ENCODE measurements at regions not wholly inside any gene's neighbourhood (a gene's known extent, or its start where the extent isn't known, plus 50 kb on each side); places are given as distances from the start of the nearest gene placed in this dataset.

DNA sequence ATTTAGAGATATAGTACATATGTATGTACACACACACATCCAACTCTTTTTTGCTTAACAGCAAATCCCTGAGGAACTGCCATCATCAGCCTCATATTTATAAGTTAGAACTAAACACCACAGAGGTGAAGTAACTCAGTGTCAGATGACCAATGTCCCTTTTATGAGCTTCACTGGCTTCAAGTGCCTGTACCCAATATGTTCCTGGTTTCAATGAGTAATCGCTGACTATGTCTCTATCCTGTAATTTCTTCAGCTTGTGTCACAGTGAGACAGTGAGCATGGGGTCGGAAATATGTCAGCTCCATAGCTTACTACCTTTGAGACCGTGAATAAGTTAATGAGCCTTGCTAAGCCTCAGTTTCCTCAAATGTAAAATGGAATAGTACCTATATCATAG lies 136.2 kb upstream of the RASGEF1B start:
- no peaks in the 10 kb centered on the region for H3K36me3 Mint-ChIP-seq (ENCODE audit: low read depth)
- H3K27me3 Mint-ChIP-seq: no peaks in the 10 kb centered on the region
- CTCF ChIA-PET: interaction anchor here (0.7 to 2.1 kb wide), 5 partner anchors 46 to 237 kb away, joined by 3 to 14 read pairs (median 3); partner anchors contain the start of gene RASGEF1B
- no peak for DNase-seq
- peak overlapping the region; percentile 47 for H3K27ac Mint-ChIP-seq
- ATAC-seq (ENCODE audit: low read depth): peak; percentile 11
- no peaks in the 10 kb centered on the region for H3K9me3 Mint-ChIP-seq
- POLR2A ChIA-PET: interaction anchor here (0.7 to 5.6 kb wide), 2 partner anchors 135 to 1363 kb away, joined by 3 to 38 read pairs; partner anchors contain the start of gene RASGEF1B
- peaks cover 58% of the 10 kb centered on the region for H3K4me1 Mint-ChIP-seq
- intact Hi-C loops (cut with micrococcal nuclease): loop anchor here (1.0 to 5.0 kb wide), 7 partner anchors 46 to 664 kb away; no protein-coding TSS in a partner anchor
- TF ChIP-seq, protein P1, sequence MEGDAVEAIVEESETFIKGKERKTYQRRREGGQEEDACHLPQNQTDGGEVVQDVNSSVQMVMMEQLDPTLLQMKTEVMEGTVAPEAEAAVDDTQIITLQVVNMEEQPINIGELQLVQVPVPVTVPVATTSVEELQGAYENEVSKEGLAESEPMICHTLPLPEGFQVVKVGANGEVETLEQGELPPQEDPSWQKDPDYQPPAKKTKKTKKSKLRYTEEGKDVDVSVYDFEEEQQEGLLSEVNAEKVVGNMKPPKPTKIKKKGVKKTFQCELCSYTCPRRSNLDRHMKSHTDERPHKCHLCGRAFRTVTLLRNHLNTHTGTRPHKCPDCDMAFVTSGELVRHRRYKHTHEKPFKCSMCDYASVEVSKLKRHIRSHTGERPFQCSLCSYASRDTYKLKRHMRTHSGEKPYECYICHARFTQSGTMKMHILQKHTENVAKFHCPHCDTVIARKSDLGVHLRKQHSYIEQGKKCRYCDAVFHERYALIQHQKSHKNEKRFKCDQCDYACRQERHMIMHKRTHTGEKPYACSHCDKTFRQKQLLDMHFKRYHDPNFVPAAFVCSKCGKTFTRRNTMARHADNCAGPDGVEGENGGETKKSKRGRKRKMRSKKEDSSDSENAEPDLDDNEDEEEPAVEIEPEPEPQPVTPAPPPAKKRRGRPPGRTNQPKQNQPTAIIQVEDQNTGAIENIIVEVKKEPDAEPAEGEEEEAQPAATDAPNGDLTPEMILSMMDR (IDR thresholded peaks at IDR 0.05): no peak
- no peak overlapping the region for H3K4me3 Mint-ChIP-seq

DNA sequence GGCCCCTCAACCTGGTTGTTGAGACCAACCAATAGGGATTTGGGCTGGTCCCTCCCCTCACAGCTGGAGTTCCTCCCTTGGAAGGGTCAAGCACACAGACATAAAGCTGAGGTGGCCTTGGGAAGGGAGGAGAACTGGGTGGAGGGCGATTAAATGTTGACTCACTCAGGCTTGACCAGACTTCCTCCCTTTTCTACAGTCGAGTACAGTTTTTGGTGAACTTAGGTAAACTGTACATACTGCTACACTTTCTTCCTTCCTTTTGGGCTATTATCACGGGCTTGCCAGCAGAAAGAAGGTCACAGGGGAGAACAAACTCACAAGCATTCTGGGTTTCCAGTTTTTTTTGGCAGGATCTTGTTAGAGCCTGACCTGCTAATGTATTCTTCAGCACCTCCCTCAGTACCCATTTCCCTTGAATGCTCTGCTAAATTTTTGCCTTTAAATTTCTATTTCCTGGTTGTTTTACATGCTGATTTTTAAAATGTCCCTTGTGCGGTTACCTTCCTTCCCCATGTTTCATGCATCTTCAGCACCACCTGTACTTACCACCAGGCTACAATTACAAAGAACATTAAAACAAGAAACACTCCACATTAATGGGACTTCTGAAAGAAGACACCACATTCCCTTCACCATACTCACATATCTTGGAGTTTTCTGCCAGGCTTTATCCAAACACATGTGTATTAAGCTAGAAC lies 135.2 kb upstream of the RASGEF1B start:
- POLR2A ChIA-PET: interaction anchor here (1.1 to 5.6 kb wide), 4 partner anchors 12 to 137 kb away, joined by 3 to 38 read pairs (median 4); partner anchors contain the start of gene RASGEF1B
- TF ChIP-seq, protein P1 (IDR thresholded peaks at IDR 0.05): no peak
- peak overlapping the region; percentile 55 for H3K4me3 Mint-ChIP-seq
- H3K4me1 Mint-ChIP-seq: peaks cover 58% of the 10 kb centered on the region
- no peaks in the 10 kb centered on the region for H3K27me3 Mint-ChIP-seq
- intact Hi-C loops (cut with micrococcal nuclease): loop anchor here (1.0 to 5.0 kb wide), 7 partner anchors 45 to 665 kb away; no protein-coding TSS in a partner anchor
- ATAC-seq (ENCODE audit: low read depth): peak; percentile 54
- CTCF ChIA-PET: interaction anchor here (0.7 to 2.1 kb wide), 5 partner anchors 45 to 238 kb away, joined by 3 to 14 read pairs (median 4); partner anchors contain the start of gene RASGEF1B
- no peak for DNase-seq
- no peaks in the 10 kb centered on the region for H3K9me3 Mint-ChIP-seq
- peak overlapping the region; percentile 86 for H3K27ac Mint-ChIP-seq
- H3K36me3 Mint-ChIP-seq (ENCODE audit: low read depth): no peaks in the 10 kb centered on the region

DNA sequence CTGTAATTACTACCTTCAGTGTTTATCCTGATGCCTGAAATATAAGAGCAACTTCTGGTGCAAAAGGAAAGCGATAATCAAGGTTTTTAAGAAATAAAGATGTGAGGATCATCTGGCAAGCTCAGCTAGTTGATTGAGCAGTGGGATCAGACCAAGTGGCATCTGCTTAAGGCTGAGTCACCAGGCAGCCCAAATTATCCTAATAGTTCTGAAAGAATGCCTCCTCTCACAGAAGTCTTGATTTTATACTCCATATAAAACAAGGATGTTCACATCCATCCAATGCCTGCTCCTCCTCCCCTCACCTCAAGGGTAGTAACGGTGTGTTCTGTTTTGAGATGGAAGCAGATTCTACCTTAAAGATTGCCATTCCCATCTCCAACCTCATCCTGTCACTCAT lies 134.5 kb upstream of the RASGEF1B start:
- CTCF ChIA-PET: interaction anchor here (1.5 to 2.0 kb wide), 2 partner anchors 44 to 141 kb away, joined by 4 read pairs; no protein-coding TSS in a partner anchor
- TF ChIP-seq, protein P1 (IDR thresholded peaks at IDR 0.05): no peak
- H3K4me3 Mint-ChIP-seq: peak overlapping the region; percentile 55
- H3K27ac Mint-ChIP-seq: peak overlapping the region; percentile 86
- H3K9me3 Mint-ChIP-seq: no peaks in the 10 kb centered on the region
- ATAC-seq (ENCODE audit: low read depth): no peak
- no peak for DNase-seq
- no peaks in the 10 kb centered on the region for H3K27me3 Mint-ChIP-seq
- peaks cover 58% of the 10 kb centered on the region for H3K4me1 Mint-ChIP-seq
- H3K36me3 Mint-ChIP-seq (ENCODE audit: low read depth): no peaks in the 10 kb centered on the region
- intact Hi-C loops (cut with micrococcal nuclease): loop anchor here (5.0 kb wide), 3 partner anchors 99 to 666 kb away; no protein-coding TSS in a partner anchor
- POLR2A ChIA-PET: interaction anchor here (0.6 to 5.6 kb wide), 6 partner anchors 11 to 136 kb away, joined by 3 to 38 read pairs (median 4); partner anchors contain the start of gene RASGEF1B

DNA sequence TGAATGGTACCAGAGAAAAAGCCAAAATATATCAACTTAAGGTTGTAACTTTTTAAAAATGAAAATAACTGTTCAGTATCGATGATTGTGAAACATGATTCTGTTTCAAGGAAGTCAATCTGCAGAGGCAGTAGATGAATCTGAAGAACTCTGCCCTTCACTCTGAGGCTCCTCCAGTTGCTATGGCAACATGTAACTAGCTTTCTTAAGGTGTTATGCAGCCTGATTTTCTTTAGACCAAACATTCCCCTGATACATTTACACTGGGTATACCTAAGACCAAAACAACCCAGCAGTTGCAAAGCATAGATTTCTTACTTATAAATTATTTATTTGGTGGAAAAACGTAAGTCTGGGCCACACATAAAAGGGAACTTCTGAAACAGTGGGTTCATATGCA lies 133.6 kb upstream of the RASGEF1B start:
- ATAC-seq (ENCODE audit: low read depth): peak; percentile 51
- POLR2A ChIA-PET: interaction anchor here (1.4 to 5.6 kb wide), 2 partner anchors 92 to 132 kb away, joined by 3 to 38 read pairs; partner anchors contain the start of gene RASGEF1B
- Mint-ChIP-seq H3K4me1 (peaks cover 56% of the 10 kb centered on the region), H3K27ac (peak overlapping the region; percentile 80), H3K9me3 (no peaks in the 10 kb centered on the region), H3K4me3 (no peak overlapping the region), H3K27me3 (no peaks in the 10 kb centered on the region), H3K36me3 (ENCODE audit: low read depth) (no peaks in the 10 kb centered on the region)
- CTCF ChIA-PET: interaction anchor here (1.5 kb wide), 1 partner anchor 43 kb away, joined by 4 read pairs; no protein-coding TSS in a partner anchor
- TF ChIP-seq, protein P1 (IDR thresholded peaks at IDR 0.05): no peak
- DNase-seq: no peak
- intact Hi-C loops (cut with micrococcal nuclease): loop anchor here (1.0 to 5.0 kb wide), 5 partner anchors 11 to 667 kb away; no protein-coding TSS in a partner anchor
